ENCODE measurements at regions not wholly inside any gene's neighbourhood (a gene's known extent, or its start where the extent isn't known, plus 50 kb on each side); places are given as distances from the start of the nearest gene placed in this dataset.

- ChIA-PET CTCF (no interaction called here), POLR2A (no interaction called here)
- Histone ChIP-seq H3K4me3 (ENCODE audit: low read depth, low read length) (no peak overlapping the region), H3K9me3 (ENCODE audit: control insufficient read depth, insufficient read depth, low read length) (peaks cover 3% of the 10 kb centered on the region; the same call in 1 of the 2 replicates), H3K27ac (ENCODE audit: low read depth, low read length) (no peak overlapping the region), H3K27me3 (ENCODE audit: control insufficient read depth, insufficient read depth, low read length) (no peaks in the 10 kb centered on the region)
- TF ChIP-seq CTCF (IDR thresholded peaks at IDR 0.05; ENCODE audit: low read depth, low read length) = no peak
- DNase-seq (ENCODE audit: low read depth, low spot score) = no peak
These were observed 398.3 kb downstream of the AEBP2 start for GRCh38 chr12:19837543-19837942.

- Histone ChIP-seq H3K4me3 (ENCODE audit: low read depth, low read length) (no peak overlapping the region), H3K9me3 (ENCODE audit: control insufficient read depth, insufficient read depth, low read length) (no peaks in the 10 kb centered on the region), H3K27me3 (ENCODE audit: control insufficient read depth, insufficient read depth, low read length) (no peaks in the 10 kb centered on the region), H3K27ac (ENCODE audit: low read depth, low read length) (no peak overlapping the region)
- TF ChIP-seq CTCF (IDR thresholded peaks at IDR 0.05; ENCODE audit: low read depth, low read length) = no peak
- CTCF ChIA-PET = no interaction called here
- DNase-seq (ENCODE audit: low read depth, low spot score) = no peak
- POLR2A ChIA-PET = no interaction called here
These were observed 402.2 kb downstream of the AEBP2 start for GRCh38 chr12:19841451-19841850.

- CTCF ChIA-PET = no interaction called here
- no peak overlapping the region for H3K27ac ChIP-seq (ENCODE audit: low read depth, low read length)
- H3K27me3 ChIP-seq (ENCODE audit: control insufficient read depth, insufficient read depth, low read length) = no peaks in the 10 kb centered on the region
- no peak for TF ChIP-seq CTCF (IDR thresholded peaks at IDR 0.05; ENCODE audit: low read depth, low read length)
- H3K4me3 ChIP-seq (ENCODE audit: low read depth, low read length) = no peak overlapping the region
- DNase-seq (ENCODE audit: low read depth, low spot score) = no peak
- POLR2A ChIA-PET = no interaction called here
- no peaks in the 10 kb centered on the region for H3K9me3 ChIP-seq (ENCODE audit: control insufficient read depth, insufficient read depth, low read length)
These were observed 402.8 kb downstream of the AEBP2 start for GRCh38 chr12:19842116-19842515.

GRCh38 chr12:19844224-19844623 lies 404.9 kb downstream of the AEBP2 start:
- ChIA-PET CTCF (interaction anchor here (0.7 kb wide), 1 partner anchor 50 kb away, joined by 3 read pairs; no protein-coding TSS in a partner anchor), POLR2A (no interaction called here)
- TF ChIP-seq CTCF (IDR thresholded peaks at IDR 0.05; ENCODE audit: low read depth, low read length) = no peak
- DNase-seq (ENCODE audit: low read depth, low spot score) = no peak
- Histone ChIP-seq H3K27me3 (ENCODE audit: control insufficient read depth, insufficient read depth, low read length) (no peaks in the 10 kb centered on the region), H3K4me3 (ENCODE audit: low read depth, low read length) (no peak overlapping the region), H3K9me3 (ENCODE audit: control insufficient read depth, insufficient read depth, low read length) (no peaks in the 10 kb centered on the region), H3K27ac (ENCODE audit: low read depth, low read length) (no peak overlapping the region)

- Histone ChIP-seq H3K27me3 (ENCODE audit: control insufficient read depth, insufficient read depth, low read length) (no peaks in the 10 kb centered on the region), H3K27ac (ENCODE audit: low read depth, low read length) (no peak overlapping the region), H3K4me3 (ENCODE audit: low read depth, low read length) (no peak overlapping the region), H3K9me3 (ENCODE audit: control insufficient read depth, insufficient read depth, low read length) (no peaks in the 10 kb centered on the region)
- POLR2A ChIA-PET = interaction anchor here (0.5 kb wide), 1 partner anchor 537 kb away, joined by 3 read pairs; no protein-coding TSS in a partner anchor
- no peak for TF ChIP-seq CTCF (IDR thresholded peaks at IDR 0.05; ENCODE audit: low read depth, low read length)
- CTCF ChIA-PET = interaction anchor here (0.6 kb wide), 1 partner anchor 17 kb away, joined by 4 read pairs; no protein-coding TSS in a partner anchor
- no peak for DNase-seq (ENCODE audit: low read depth, low spot score)
These were observed 407.3 kb downstream of the AEBP2 start for GRCh38 chr12:19846574-19846973.
